ENCODE measurements at regions not wholly inside any gene's neighbourhood (a gene's known extent, or its start where the extent isn't known, plus 50 kb on each side); places are given as distances from the start of the nearest gene placed in this dataset.

DNA sequence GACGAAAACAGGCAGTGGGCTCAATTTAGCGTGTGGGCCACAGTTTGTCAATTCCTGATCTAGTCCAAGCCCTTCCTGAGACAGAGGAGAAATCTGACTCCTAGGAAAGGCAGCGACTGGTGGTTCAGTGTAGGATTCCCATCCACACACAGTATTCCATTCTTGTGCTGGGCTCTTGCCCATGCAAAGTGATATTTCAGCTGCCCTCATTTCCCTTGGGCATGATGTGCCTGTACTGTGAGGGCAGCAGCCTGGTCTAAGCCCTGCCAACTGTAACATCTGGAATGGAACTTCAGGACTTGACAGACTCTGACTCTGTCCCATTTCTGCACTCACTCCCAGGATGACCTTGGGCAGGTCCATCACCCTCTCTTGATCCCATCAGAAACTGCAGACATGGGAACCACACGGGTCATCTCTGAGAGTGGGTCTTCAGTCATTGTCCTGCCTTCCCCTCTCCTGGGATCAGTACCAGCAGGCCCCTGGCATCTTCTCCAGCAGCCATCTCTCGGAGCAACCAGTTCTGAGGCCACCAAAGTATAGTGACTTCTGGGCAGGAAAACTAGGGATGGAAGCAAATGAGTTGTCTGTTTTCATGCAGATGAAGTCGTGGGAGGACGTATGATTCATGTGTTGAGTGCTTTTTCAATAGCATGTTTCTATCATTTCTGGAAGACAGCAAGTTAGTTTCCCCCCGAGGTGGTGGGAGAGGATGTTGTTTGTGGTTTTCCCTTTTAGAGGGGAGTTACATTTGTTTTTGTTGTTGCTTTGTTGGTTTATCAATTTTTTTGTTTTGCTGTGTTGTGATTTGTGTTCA lies 54.2 kb upstream of the BCL2L14 start:
- Mint-ChIP-seq H3K36me3 (ENCODE audit: unreplicated experiment) (no peaks in the 10 kb centered on the region), H3K27me3 (ENCODE audit: unreplicated experiment) (no peaks in the 10 kb centered on the region), H3K4me1 (ENCODE audit: unreplicated experiment) (peaks cover 20% of the 10 kb centered on the region), H3K27ac (ENCODE audit: unreplicated experiment) (no peak overlapping the region), H3K4me3 (ENCODE audit: unreplicated experiment) (no peak overlapping the region), H3K9me3 (ENCODE audit: unreplicated experiment) (no peaks in the 10 kb centered on the region)
- DNase-seq (ENCODE audit: extremely low spot score, unreplicated experiment) = no peak
- TF ChIP-seq, protein P1, sequence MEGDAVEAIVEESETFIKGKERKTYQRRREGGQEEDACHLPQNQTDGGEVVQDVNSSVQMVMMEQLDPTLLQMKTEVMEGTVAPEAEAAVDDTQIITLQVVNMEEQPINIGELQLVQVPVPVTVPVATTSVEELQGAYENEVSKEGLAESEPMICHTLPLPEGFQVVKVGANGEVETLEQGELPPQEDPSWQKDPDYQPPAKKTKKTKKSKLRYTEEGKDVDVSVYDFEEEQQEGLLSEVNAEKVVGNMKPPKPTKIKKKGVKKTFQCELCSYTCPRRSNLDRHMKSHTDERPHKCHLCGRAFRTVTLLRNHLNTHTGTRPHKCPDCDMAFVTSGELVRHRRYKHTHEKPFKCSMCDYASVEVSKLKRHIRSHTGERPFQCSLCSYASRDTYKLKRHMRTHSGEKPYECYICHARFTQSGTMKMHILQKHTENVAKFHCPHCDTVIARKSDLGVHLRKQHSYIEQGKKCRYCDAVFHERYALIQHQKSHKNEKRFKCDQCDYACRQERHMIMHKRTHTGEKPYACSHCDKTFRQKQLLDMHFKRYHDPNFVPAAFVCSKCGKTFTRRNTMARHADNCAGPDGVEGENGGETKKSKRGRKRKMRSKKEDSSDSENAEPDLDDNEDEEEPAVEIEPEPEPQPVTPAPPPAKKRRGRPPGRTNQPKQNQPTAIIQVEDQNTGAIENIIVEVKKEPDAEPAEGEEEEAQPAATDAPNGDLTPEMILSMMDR (IDR thresholded peaks at IDR 0.05) = no peak

DNA sequence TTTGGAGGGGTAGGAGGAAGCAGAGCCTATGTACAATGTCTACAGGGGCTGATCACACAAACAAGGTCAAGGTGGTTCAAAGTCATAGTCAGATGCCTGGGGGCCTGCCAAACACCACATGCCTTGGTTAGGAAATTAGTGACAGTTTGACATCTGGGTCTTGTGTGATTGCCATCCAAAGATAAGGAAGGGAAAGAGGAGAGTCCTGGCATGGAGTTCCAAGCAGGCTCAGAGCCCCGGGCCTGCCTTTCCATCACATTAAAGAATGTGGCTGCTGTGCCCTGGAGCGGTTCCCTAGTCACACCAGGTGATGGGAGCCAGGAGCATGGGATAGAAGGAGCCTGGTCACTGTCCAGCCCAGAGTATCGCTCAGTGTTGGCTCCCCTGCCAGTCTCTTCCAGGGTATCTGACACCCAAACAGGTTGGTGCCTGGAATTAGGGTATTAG lies 53.6 kb upstream of the BCL2L14 start:
- Mint-ChIP-seq H3K27ac (ENCODE audit: unreplicated experiment) (no peak overlapping the region), H3K27me3 (ENCODE audit: unreplicated experiment) (no peaks in the 10 kb centered on the region), H3K9me3 (ENCODE audit: unreplicated experiment) (no peaks in the 10 kb centered on the region), H3K36me3 (ENCODE audit: unreplicated experiment) (no peaks in the 10 kb centered on the region), H3K4me3 (ENCODE audit: unreplicated experiment) (no peak overlapping the region), H3K4me1 (ENCODE audit: unreplicated experiment) (peaks cover 19% of the 10 kb centered on the region)
- no peak for DNase-seq (ENCODE audit: extremely low spot score, unreplicated experiment)
- TF ChIP-seq, protein P1 (IDR thresholded peaks at IDR 0.05) = no peak

DNA sequence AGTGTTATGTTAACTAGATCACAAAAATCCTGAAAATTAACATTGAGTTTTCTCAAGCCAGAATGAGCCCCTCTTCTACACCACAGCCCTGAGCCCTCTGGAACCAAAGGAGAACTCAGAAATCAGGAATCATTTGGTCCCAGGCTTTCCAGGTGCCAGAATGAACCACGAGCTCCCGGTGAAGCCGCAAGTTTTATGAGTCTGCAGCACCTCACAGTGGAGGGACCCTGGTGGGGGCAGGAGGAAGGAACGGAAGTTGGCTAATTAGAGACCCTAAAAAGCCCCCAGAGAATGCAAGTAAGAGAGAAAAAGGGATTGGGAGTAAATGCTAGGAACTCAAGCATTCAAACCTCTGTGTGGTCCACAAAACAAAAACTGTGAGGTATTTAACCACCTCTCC lies 52.9 kb upstream of the BCL2L14 start:
- no peak for DNase-seq (ENCODE audit: extremely low spot score, unreplicated experiment)
- Mint-ChIP-seq H3K27me3 (ENCODE audit: unreplicated experiment) (peaks cover 4% of the 10 kb centered on the region), H3K4me1 (ENCODE audit: unreplicated experiment) (peaks cover 19% of the 10 kb centered on the region), H3K4me3 (ENCODE audit: unreplicated experiment) (no peak overlapping the region), H3K36me3 (ENCODE audit: unreplicated experiment) (no peaks in the 10 kb centered on the region), H3K9me3 (ENCODE audit: unreplicated experiment) (no peaks in the 10 kb centered on the region), H3K27ac (ENCODE audit: unreplicated experiment) (no peak overlapping the region)
- TF ChIP-seq, protein P1 (IDR thresholded peaks at IDR 0.05) = peak; percentile 34

DNA sequence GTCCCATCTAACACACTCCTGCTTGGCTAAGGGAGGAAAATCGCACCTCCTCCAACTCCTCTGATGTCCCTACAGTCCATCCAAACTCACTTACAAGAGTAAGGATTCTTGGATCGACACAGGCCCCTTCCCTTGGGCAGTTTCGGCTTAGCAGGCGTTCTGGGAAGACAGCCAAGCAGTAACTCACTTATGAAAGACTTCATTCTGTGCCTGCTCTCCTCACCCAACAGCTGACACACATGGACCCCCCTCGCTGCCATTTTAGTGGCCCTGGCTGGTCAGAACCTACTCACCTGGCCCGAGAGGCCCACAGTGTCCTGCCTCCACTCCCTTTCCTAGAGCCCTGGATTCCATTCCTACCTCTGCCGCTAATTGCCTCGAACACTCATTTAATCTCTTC lies 52.3 kb upstream of the BCL2L14 start:
- H3K4me3 Mint-ChIP-seq (ENCODE audit: unreplicated experiment) = no peak overlapping the region
- H3K27me3 Mint-ChIP-seq (ENCODE audit: unreplicated experiment) = peaks cover 7% of the 10 kb centered on the region
- H3K9me3 Mint-ChIP-seq (ENCODE audit: unreplicated experiment) = no peaks in the 10 kb centered on the region
- H3K36me3 Mint-ChIP-seq (ENCODE audit: unreplicated experiment) = no peaks in the 10 kb centered on the region
- peak; percentile 60 for DNase-seq (ENCODE audit: extremely low spot score, unreplicated experiment)
- peaks cover 19% of the 10 kb centered on the region for H3K4me1 Mint-ChIP-seq (ENCODE audit: unreplicated experiment)
- no peak overlapping the region for H3K27ac Mint-ChIP-seq (ENCODE audit: unreplicated experiment)
- TF ChIP-seq, protein P1 (IDR thresholded peaks at IDR 0.05) = no peak

DNA sequence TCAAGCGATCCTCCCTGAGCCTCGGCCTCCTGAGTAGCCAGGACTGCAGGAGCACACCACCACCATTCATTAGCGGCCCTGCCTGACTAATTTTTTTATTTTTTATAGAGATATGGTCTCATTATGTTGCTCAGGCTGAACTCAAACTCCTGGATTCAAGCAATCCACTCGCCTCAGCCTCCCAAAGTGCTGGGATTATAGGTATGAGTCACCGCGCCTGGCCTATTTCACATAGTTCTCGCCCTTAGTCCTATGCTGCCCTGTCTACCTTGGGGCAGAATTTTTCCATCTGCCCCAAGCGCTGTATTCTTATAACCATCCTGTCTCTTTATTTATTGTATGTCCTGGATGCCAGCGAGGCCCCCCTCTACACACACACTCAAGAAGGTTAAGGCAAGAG lies 50.9 kb upstream of the BCL2L14 start:
- Mint-ChIP-seq H3K9me3 (ENCODE audit: unreplicated experiment) (no peaks in the 10 kb centered on the region), H3K4me1 (ENCODE audit: unreplicated experiment) (peaks cover 19% of the 10 kb centered on the region), H3K27me3 (ENCODE audit: unreplicated experiment) (peaks cover 16% of the 10 kb centered on the region), H3K4me3 (ENCODE audit: unreplicated experiment) (no peak overlapping the region), H3K27ac (ENCODE audit: unreplicated experiment) (no peak overlapping the region), H3K36me3 (ENCODE audit: unreplicated experiment) (no peaks in the 10 kb centered on the region)
- TF ChIP-seq, protein P1 (IDR thresholded peaks at IDR 0.05) = no peak
- peak; percentile 25 for DNase-seq (ENCODE audit: extremely low spot score, unreplicated experiment)

Data from osteocyte (in vitro differentiated cells).